ENCODE measurements at regions not wholly inside any gene's neighbourhood (a gene's known extent, or its start where the extent isn't known, plus 50 kb on each side); places are given as distances from the start of the nearest gene placed in this dataset.
"Not testable (repeated sequence)": the region's sequence is repeated elsewhere in the genome, so short reads cannot be mapped to it uniquely, and the experiment has no call there.

GRCh38 chr16:48955837-48956236 is 325.8 kb downstream of the CBLN1 start:
- DNase-seq (ENCODE audit: low spot score): no peak
- H3K9ac ChIP-seq (ENCODE audit: low read depth in 1 of 2, low read length in 2 of 2): no peak overlapping the region
- H3K4me1 ChIP-seq (ENCODE audit: control insufficient read depth in 4 of 4, insufficient read depth in 4 of 4, low read length in 3 of 4): no peaks in the 10 kb centered on the region
- H3K4me3 ChIP-seq (ENCODE audit: low read depth in 1 of 3, low read length in 3 of 3): no peak overlapping the region
- H3K9me3 ChIP-seq (ENCODE audit: control insufficient read depth in 4 of 4, low read length in 3 of 4): no peaks in the 10 kb centered on the region
- no peak overlapping the region for H3K27ac ChIP-seq (ENCODE audit: low read depth in 1 of 2, low read length in 2 of 2)
- H3K27me3 ChIP-seq (ENCODE audit: control insufficient read depth in 4 of 4, insufficient read depth in 4 of 4, low read length in 3 of 4): peaks cover 0 to 8% (median 0%) of the 10 kb centered on the region in 4 donors
- 70% methylated on average over 3 of the region's 3 CpGs for WGBS
- TF ChIP-seq HNF4A (conservative IDR thresholded peaks at IDR 0.05) (no peak), ATF3 (IDR thresholded peaks at IDR 0.05) (no peak), ZBTB33 (IDR thresholded peaks at IDR 0.05) (no peak), REST (IDR thresholded peaks at IDR 0.05) (no peak), SP1 (IDR thresholded peaks at IDR 0.05) (no peak), FOXA2 (IDR thresholded peaks at IDR 0.05) (no peak), JUND (IDR thresholded peaks at IDR 0.05) (no peak), EGR1 (IDR thresholded peaks at IDR 0.05; ENCODE audit: low read depth in 2 of 2) (no peak), TAF1 (conservative IDR thresholded peaks at IDR 0.05) (no peak), RAD21 (IDR thresholded peaks at IDR 0.05) (no peak), HNF4G (IDR thresholded peaks at IDR 0.05) (no peak), YY1 (IDR thresholded peaks at IDR 0.05) (no peak), RXRA (IDR thresholded peaks at IDR 0.05) (no peak), CTCF (IDR thresholded peaks at IDR 0.05; ENCODE audit: low read depth, low read length, missing input control) (no peak), GABPA (IDR thresholded peaks at IDR 0.05 in 1 of 2, conservative IDR thresholded peaks at IDR 0.05 in 1 of 2) (no peak), NR2F2 (IDR thresholded peaks at IDR 0.05) (no peak), MAX (IDR thresholded peaks at IDR 0.05) (no peak), FOXA1 (IDR thresholded peaks at IDR 0.05) (no peak)
- H3K36me3 ChIP-seq (ENCODE audit: control insufficient read depth in 4 of 4, insufficient read depth in 3 of 4, low read depth in 1 of 4, low read length in 3 of 4): no peaks in the 10 kb centered on the region

- H3K9ac ChIP-seq (ENCODE audit: low read depth in 1 of 2, low read length in 2 of 2); H3K9me3 ChIP-seq (ENCODE audit: control insufficient read depth in 4 of 4, low read length in 3 of 4); H3K27ac ChIP-seq (ENCODE audit: low read depth in 1 of 2, low read length in 2 of 2); H3K36me3 ChIP-seq (ENCODE audit: control insufficient read depth in 4 of 4, insufficient read depth in 3 of 4, low read depth in 1 of 4, low read length in 3 of 4); H3K27me3 ChIP-seq (ENCODE audit: control insufficient read depth in 4 of 4, insufficient read depth in 4 of 4, low read length in 3 of 4); DNase-seq (ENCODE audit: low spot score); H3K4me1 ChIP-seq (ENCODE audit: control insufficient read depth in 4 of 4, insufficient read depth in 4 of 4, low read length in 3 of 4); H3K4me3 ChIP-seq (ENCODE audit: low read depth in 1 of 3, low read length in 3 of 3): not testable (repeated sequence)
- WGBS: 90% methylated on average over 35 of the region's 41 CpGs
Measured at GRCh38 chr16:48951621-48952125, 330.0 kb downstream of the CBLN1 start.
